ENCODE measurements at regions not wholly inside any gene's neighbourhood (a gene's known extent, or its start where the extent isn't known, plus 50 kb on each side); places are given as distances from the start of the nearest gene placed in this dataset.

DNA sequence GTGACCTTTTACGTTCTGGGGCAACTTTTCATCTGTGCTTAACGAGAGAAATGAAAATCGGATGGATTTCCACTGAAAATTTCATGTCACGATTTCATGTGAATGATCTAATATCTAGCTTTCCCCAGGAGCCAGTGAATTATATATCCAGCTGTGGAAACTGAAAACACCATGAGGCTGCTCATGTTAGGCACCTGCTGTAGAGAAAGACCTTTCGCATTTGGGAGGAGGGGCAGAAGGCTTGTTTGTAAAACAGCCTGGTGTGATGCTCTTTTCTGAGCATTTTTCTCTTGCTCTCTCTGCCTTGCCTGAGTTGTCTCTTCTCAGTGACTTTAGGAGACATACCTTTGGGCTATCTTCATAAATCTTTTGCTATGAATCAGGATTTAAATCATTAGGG is 84.6 kb upstream of the CYP1B1 start:
- Histone ChIP-seq H3K36me3 (no peaks in the 10 kb centered on the region), H3K27ac (peak overlapping the region in 1 of 2 donors; percentile 58), H3K4me3 (no peak overlapping the region), H3K27me3 (no peaks in the 10 kb centered on the region), H3K4me1 (ENCODE audit: insufficient read depth) (peaks cover 18% of the 10 kb centered on the region), H3K9me3 (no peaks in the 10 kb centered on the region)
- no peak for DNase-seq
- intact Hi-C loops (cut with DNase I), result loop anchor here in 1 of 4 donors (10.0 kb wide), 1 partner anchor 86 kb away; the partner anchor contains the start of gene CYP1B1
- 92 to 98% (median 94%) methylated on average over 5 of the region's 5 CpGs for WGBS, 3 donors
- no peak for TF ChIP-seq EP300 (IDR thresholded peaks at IDR 0.05)
- TF ChIP-seq POLR2A (IDR thresholded peaks at IDR 0.05), result no peak

DNA sequence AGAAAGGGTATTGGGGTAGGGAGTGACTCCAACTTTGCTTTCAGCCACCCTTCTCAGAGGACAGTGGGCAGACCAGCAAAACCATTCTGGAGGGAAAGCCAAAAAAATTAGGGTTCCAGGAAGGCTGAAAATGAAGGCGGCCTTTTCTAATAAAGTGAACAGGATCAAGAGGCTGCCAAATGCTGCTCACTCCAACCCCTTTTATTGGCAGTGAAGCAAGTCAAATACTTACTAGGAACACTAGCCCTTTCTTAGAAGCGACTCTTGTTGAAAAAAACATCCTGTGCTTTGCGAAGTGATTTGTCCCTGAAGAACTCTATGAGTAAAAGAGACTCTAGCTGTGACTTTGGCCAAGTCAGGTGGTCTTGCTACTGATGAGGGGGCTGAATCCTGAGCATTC is 83.6 kb upstream of the CYP1B1 start:
- H3K27ac ChIP-seq, result peak overlapping the region in 1 of 2 donors; percentile 58
- H3K4me3 ChIP-seq, result no peak overlapping the region
- peaks cover 18% of the 10 kb centered on the region for H3K4me1 ChIP-seq (ENCODE audit: insufficient read depth)
- no peaks in the 10 kb centered on the region for H3K27me3 ChIP-seq
- WGBS, 3 donors, result 12 to 17% (median 14%) methylated on average over 3 of the region's 3 CpGs
- H3K9me3 ChIP-seq, result no peaks in the 10 kb centered on the region
- TF ChIP-seq, protein P1, sequence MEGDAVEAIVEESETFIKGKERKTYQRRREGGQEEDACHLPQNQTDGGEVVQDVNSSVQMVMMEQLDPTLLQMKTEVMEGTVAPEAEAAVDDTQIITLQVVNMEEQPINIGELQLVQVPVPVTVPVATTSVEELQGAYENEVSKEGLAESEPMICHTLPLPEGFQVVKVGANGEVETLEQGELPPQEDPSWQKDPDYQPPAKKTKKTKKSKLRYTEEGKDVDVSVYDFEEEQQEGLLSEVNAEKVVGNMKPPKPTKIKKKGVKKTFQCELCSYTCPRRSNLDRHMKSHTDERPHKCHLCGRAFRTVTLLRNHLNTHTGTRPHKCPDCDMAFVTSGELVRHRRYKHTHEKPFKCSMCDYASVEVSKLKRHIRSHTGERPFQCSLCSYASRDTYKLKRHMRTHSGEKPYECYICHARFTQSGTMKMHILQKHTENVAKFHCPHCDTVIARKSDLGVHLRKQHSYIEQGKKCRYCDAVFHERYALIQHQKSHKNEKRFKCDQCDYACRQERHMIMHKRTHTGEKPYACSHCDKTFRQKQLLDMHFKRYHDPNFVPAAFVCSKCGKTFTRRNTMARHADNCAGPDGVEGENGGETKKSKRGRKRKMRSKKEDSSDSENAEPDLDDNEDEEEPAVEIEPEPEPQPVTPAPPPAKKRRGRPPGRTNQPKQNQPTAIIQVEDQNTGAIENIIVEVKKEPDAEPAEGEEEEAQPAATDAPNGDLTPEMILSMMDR (IDR thresholded peaks at IDR 0.05), result no peak
- TF ChIP-seq EP300 (IDR thresholded peaks at IDR 0.05) (no peak), POLR2A (IDR thresholded peaks at IDR 0.05) (no peak)
- intact Hi-C loops (cut with DNase I), result no loop called here
- DNase-seq, result peak in 1 of 5 donors; percentile 41
- no peaks in the 10 kb centered on the region for H3K36me3 ChIP-seq

DNA sequence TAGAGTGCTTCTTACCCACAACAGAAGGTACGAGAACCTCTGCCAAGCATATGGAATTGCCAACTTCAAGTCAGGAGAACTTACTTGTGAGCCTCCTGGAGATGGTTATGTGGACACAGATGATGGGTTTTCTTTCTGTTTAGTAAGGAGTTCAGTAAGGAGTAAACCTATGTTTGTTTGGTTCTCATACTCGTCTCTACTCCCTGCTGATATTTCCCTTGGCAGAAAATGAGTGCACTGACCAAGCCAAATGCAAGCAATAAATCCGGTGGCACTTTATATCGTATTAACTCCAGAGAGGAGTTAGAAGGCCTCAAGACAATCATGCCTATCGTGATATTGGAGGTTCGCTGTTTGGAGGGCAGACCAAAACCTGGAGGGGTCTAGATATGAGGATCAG is 83.2 kb upstream of the CYP1B1 start:
- Histone ChIP-seq H3K4me3 (no peak overlapping the region), H3K27ac (peak overlapping the region in 1 of 2 donors; percentile 58), H3K9me3 (no peaks in the 10 kb centered on the region), H3K27me3 (no peaks in the 10 kb centered on the region), H3K36me3 (no peaks in the 10 kb centered on the region), H3K4me1 (ENCODE audit: insufficient read depth) (peaks cover 18% of the 10 kb centered on the region)
- intact Hi-C loops (cut with DNase I), result no loop called here
- DNase-seq, result no peak
- WGBS, 3 donors, result 30 to 32% (median 32%) methylated on average over 6 of the region's 6 CpGs
- TF ChIP-seq, protein P1 (IDR thresholded peaks at IDR 0.05), result no peak
- TF ChIP-seq POLR2A (IDR thresholded peaks at IDR 0.05) (no peak), EP300 (IDR thresholded peaks at IDR 0.05) (no peak)

DNA sequence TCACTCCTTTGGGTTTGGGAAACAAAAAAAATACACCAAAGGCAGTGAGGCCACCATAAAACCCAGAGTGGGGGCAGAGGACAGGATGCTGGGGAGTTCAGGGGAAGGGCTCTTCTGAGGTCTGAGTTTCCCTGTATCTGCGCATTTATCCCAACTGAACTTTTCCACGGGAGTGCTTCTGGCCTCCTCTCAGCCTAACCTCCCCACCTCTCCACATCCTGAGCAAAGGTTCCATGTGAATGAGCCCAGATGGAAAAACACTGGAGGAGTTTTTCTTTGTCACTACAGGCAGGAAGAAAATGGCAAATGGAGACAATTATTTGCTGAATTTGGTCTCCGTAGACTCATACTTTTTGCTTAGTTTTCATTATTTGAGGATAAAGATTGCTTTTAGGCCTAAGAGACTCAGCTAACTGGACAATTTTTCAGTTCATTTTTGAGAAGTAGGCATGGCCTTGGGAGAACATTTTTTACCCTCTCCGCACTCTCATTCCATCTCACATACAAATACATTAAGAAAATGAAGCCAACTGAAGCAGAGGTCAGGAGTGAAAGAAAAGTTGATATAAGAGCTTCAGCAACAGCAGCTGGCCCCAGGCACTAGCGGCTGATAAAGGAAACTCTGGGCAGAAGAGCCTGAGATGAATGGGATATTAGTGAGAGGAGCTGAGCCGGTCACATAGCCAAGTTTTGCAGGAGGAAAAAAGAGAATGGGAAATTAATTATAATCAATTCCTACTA is 82.6 kb upstream of the CYP1B1 start:
- 21 to 36% (median 26%) methylated on average over 6 of the region's 6 CpGs for WGBS, 3 donors
- intact Hi-C loops (cut with DNase I), result no loop called here
- TF ChIP-seq POLR2A (IDR thresholded peaks at IDR 0.05) (no peak), EP300 (IDR thresholded peaks at IDR 0.05) (no peak)
- TF ChIP-seq, protein P1 (IDR thresholded peaks at IDR 0.05), result no peak
- H3K27ac ChIP-seq, result peak overlapping the region in 1 of 2 donors; percentile 58
- H3K36me3 ChIP-seq, result no peaks in the 10 kb centered on the region
- H3K27me3 ChIP-seq, result no peaks in the 10 kb centered on the region
- peak in 1 of 5 donors; percentile 40 for DNase-seq
- peaks cover 18% of the 10 kb centered on the region for H3K4me1 ChIP-seq (ENCODE audit: insufficient read depth)
- H3K4me3 ChIP-seq, result no peak overlapping the region
- no peaks in the 10 kb centered on the region for H3K9me3 ChIP-seq

DNA sequence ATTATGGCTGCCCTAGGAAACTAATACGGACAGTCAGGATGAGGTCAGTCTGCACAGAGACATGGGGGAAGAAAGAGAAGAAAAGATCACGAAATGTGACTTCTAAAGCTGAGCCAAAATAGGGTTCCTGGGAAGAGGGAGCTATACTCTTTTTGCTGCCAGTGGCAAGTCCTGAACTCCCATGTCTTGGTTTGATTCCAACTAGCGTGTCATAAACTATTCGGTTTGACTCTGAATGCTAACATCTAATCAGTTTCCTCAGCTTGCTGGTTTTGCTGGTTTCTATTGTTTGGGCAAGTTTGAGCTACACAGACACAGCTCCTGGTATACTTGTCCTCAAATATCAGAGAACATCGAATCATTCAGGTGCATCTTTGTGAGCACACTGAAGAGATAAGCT is 80.5 kb upstream of the CYP1B1 start:
- Histone ChIP-seq H3K27me3 (no peaks in the 10 kb centered on the region), H3K4me1 (ENCODE audit: insufficient read depth) (peaks cover 18% of the 10 kb centered on the region), H3K9me3 (no peaks in the 10 kb centered on the region), H3K4me3 (no peak overlapping the region), H3K27ac (no peak overlapping the region), H3K36me3 (no peaks in the 10 kb centered on the region)
- WGBS, 3 donors, result 64 to 82% (median 82%) methylated on average over 5 of the region's 5 CpGs
- DNase-seq, result no peak
- TF ChIP-seq EP300 (IDR thresholded peaks at IDR 0.05) (no peak), POLR2A (IDR thresholded peaks at IDR 0.05) (no peak)
- TF ChIP-seq, protein P1 (IDR thresholded peaks at IDR 0.05), result no peak
- intact Hi-C loops (cut with DNase I), result no loop called here
